HL-60 (cell line): ENCODE measurements at regions not wholly inside any gene's neighbourhood (a gene's known extent, or its start where the extent isn't known, plus 50 kb on each side); places are given as distances from the start of the nearest gene placed in this dataset.

ENCODE experiments used
- DNase-seq, 2 experiments: peaks; one replicate each; pipeline ENCODE4 v3.0.0-alpha.2; 2010 to 2020; ENCODE audit warnings: low read depth in 1 of 2, low spot score in 1 of 2
- H3K27ac ChIP-seq: fragments of 250-450 bp; sonication (Bioruptor Pico); replicated peaks from 2 replicates; pipeline ENCODE4 v1.5.1; 2020; ENCODE audit warnings: mild to moderate bottlenecking, moderate library complexity
- H3K27me3 ChIP-seq: fragments of 250-450 bp; sonication (Bioruptor Pico); 2 replicates; pipeline ENCODE4 v1.5.1; 2021; ENCODE audit warnings: mild to moderate bottlenecking, moderate library complexity; ENCODE audit not compliant: insufficient read depth, poor library complexity, severe bottlenecking
- H3K4me3 ChIP-seq: replicated peaks from 2 replicates; pipeline ENCODE4 v1.5.1; 2011; ENCODE audit warnings: mild to moderate bottlenecking, control low read depth, low read length; ENCODE audit not compliant: insufficient read depth
- GABPA ChIP-seq: IDR thresholded peaks from 2 replicates; pipeline ENCODE4 v1.6.1; 2012; ENCODE audit warnings: low read depth
- POLR2AphosphoS5 ChIP-seq: IDR thresholded peaks from 2 replicates; pipeline ENCODE4 v1.6.1; 2012; ENCODE audit warnings: low read depth
- SPI1 ChIP-seq: IDR thresholded peaks from 2 replicates; pipeline ENCODE4 v1.6.1; 2012; ENCODE audit warnings: low read depth, mild to moderate bottlenecking, borderline replicate concordance
- TF ChIP-seq, protein P1 (sequence below): IDR thresholded peaks from one replicate; pipeline ENCODE4 v1.5.1; 2011; ENCODE audit warnings: low read length, control low read depth, inconsistent platforms; ENCODE audit not compliant: insufficient read depth
- TF ChIP-seq, protein P2 (sequence below): IDR thresholded peaks from 2 replicates; pipeline ENCODE4 v1.6.1; 2012; ENCODE audit warnings: low read depth; ENCODE audit not compliant: insufficient replicate concordance

DNA sequence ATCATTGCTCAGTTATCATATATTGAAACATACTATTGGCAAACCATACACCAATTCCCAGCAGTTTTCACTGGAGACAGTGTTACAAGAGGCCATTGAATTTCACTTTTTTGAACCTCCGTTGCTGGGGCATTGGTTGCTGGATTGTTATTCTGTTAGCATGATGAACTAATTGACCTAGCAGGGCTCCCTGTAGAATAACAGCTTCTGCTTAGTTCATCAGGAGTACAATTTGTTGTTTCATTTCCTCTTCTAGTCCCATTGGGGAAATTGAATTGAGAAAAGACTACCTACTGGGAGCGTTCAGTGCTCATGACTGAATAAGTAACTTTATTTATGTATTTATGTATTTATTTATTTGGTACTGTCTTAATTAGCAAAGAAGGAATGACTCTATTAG is 151.6 kb downstream of the SLIT2 start:
- TF ChIP-seq, protein P1, sequence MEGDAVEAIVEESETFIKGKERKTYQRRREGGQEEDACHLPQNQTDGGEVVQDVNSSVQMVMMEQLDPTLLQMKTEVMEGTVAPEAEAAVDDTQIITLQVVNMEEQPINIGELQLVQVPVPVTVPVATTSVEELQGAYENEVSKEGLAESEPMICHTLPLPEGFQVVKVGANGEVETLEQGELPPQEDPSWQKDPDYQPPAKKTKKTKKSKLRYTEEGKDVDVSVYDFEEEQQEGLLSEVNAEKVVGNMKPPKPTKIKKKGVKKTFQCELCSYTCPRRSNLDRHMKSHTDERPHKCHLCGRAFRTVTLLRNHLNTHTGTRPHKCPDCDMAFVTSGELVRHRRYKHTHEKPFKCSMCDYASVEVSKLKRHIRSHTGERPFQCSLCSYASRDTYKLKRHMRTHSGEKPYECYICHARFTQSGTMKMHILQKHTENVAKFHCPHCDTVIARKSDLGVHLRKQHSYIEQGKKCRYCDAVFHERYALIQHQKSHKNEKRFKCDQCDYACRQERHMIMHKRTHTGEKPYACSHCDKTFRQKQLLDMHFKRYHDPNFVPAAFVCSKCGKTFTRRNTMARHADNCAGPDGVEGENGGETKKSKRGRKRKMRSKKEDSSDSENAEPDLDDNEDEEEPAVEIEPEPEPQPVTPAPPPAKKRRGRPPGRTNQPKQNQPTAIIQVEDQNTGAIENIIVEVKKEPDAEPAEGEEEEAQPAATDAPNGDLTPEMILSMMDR: no peak
- TF ChIP-seq SPI1 (no peak), POLR2AphosphoS5 (no peak), GABPA (no peak)
- TF ChIP-seq, protein P2, sequence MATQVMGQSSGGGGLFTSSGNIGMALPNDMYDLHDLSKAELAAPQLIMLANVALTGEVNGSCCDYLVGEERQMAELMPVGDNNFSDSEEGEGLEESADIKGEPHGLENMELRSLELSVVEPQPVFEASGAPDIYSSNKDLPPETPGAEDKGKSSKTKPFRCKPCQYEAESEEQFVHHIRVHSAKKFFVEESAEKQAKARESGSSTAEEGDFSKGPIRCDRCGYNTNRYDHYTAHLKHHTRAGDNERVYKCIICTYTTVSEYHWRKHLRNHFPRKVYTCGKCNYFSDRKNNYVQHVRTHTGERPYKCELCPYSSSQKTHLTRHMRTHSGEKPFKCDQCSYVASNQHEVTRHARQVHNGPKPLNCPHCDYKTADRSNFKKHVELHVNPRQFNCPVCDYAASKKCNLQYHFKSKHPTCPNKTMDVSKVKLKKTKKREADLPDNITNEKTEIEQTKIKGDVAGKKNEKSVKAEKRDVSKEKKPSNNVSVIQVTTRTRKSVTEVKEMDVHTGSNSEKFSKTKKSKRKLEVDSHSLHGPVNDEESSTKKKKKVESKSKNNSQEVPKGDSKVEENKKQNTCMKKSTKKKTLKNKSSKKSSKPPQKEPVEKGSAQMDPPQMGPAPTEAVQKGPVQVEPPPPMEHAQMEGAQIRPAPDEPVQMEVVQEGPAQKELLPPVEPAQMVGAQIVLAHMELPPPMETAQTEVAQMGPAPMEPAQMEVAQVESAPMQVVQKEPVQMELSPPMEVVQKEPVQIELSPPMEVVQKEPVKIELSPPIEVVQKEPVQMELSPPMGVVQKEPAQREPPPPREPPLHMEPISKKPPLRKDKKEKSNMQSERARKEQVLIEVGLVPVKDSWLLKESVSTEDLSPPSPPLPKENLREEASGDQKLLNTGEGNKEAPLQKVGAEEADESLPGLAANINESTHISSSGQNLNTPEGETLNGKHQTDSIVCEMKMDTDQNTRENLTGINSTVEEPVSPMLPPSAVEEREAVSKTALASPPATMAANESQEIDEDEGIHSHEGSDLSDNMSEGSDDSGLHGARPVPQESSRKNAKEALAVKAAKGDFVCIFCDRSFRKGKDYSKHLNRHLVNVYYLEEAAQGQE: no peak
- no peak for DNase-seq
- Histone ChIP-seq H3K4me3 (no peak overlapping the region), H3K27ac (no peak overlapping the region), H3K27me3 (no peaks in the 10 kb centered on the region)

DNA sequence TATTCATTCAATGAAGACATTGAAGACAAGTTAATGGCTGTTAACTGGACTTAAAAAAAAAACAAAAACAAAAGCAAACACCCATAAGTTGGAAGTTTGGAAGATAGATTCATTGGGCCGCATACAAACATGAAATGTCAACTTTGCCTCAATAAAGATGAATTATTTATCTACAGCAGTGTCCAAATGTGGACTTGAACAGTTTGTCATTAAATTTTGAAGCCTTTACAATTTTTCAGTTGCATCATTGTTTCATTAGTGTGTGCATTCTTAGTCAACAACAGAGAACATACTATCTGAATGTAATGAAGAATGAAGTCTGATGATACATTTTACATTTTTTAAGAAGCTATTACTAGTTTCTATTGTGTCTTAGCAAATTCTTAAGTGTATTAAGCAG is 152.1 kb downstream of the SLIT2 start:
- DNase-seq: no peak
- H3K4me3 ChIP-seq: no peak overlapping the region
- H3K27ac ChIP-seq: no peak overlapping the region
- TF ChIP-seq SPI1 (no peak), GABPA (no peak)
- TF ChIP-seq, protein P1: no peak
- TF ChIP-seq, protein P2: no peak
- no peaks in the 10 kb centered on the region for H3K27me3 ChIP-seq

DNA sequence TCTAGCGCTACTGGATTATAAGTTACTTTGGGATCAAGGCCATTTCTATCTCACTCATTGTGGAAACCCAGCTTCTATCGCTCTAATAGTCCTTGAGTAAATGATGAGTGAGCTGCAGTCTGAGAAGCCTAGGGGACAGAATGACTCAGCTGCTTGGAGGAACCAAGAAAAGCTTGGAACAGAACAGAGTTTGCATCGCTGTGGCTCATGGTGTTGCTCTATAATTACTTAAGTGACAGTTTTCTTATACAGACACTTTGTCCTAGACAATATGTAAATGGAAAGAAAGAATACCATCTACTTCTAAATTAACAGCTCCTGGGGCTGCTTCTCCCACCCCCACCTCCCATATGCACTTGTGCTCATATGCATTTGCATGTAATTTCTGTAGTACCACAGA is 156.9 kb downstream of the SLIT2 start:
- Histone ChIP-seq H3K27me3 (no peaks in the 10 kb centered on the region), H3K4me3 (no peak overlapping the region), H3K27ac (no peak overlapping the region)
- no peak for DNase-seq
- no peak for TF ChIP-seq GABPA
- TF ChIP-seq, protein P1: no peak
- TF ChIP-seq POLR2AphosphoS5: no peak
- TF ChIP-seq SPI1: no peak
- TF ChIP-seq, protein P2: no peak
